Activated CD8-positive, alpha-beta memory T cell treated with anti-CD3 and anti-CD28 coated beads for 1 hour (primary cell): ENCODE measurements at regions not wholly inside any gene's neighbourhood (a gene's known extent, or its start where the extent isn't known, plus 50 kb on each side); places are given as distances from the start of the nearest gene placed in this dataset.

Experiments used
- DNase-seq, 2 donors: peaks; one replicate each; pipeline ENCODE4 v3.0.0-alpha.2; 2020; ENCODE audit warnings: low read depth in 1 of 2; ENCODE audit errors: extremely low read depth in 1 of 2

DNA sequence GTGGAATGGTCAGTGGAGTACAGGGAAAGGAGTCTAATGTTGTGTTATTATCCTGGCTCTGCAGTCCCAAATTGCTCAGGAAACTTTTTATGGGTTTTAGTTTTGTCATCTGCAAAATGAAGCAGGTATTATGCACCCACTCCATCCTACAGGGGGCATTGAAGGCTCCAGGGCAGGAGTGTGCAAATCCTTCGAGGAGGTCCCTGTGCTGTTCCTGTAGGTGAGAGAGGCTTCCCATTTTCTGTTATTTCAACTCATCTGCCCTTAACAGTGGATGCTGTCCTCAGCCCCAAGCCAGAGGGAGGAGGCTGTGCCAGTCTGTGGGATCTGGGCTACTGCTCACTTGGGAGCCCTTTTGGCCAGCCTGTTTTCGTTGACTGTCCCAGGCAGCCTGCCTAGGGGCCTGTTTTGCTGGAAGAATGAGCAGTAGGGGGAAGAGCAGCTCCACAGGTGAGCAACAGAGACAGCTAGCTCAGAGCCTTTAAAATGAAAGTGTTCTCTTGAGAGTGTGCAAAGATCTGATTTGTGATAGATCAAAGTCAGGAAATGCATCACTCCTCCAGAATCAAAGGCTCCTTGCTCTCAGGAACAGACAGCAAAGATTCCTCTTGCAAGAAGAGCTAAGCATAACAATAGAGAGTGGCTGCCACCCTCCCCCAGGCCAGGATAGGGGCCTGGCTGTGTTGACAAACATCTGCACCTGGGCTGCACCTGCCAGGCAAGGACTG is 317.6 kb upstream of the PROX1 start:
- DNase-seq = no peak

DNA sequence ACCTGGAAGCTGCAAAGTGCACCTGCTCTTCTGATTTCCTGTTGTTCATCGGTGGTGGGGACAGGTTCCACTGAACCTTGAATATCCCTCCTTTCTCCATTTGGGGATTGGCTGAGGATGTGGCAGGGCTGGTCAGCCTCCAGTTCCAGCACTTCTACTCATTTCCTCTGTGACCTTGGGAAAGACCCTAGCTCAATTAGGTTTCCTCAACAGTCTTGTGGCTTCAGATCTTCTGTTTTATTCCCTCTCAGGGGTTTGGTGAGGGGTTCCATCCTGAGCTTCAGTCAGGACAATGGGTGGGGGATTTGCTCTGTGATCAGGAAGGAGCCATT is 317.1 kb upstream of the PROX1 start:
- DNase-seq = no peak

DNA sequence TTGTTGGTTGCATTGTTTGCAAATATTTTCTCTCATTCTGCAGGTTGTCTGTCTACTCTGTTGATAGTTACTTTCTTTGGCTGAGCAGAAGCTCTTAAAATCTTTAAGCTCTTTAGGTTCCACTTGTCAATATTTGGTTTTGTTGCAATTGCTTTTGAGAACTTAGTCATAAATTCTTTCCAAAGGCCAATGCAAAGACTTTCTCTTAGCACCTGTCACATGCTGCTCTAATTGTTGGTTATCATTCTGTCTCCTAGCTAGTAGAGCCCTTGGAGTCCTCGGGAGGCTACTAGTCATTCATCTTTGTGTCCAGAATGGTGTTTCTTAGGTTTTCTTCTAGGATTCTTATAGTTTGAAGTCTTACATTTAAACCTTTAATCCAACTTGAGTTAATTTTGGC is 312.7 kb upstream of the PROX1 start:
- no peak for DNase-seq

DNA sequence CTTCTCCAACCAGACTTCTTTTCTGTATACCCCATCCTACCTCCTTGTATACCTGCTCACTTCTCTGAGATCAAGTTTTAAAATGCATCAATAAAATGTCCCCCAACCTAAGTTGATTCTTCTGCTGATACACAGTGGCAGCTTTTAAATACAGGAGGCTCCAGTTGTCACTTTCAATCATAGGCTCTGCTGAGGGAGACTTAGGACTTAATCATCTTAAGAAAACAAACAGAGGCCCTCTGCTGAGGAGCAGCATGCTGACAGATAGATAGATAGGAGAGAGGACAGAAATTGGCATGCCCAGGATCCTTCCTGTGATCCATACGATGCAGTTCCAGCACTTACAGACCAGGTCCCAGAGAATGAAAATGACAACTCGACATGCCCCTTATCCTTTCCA is 311.0 kb upstream of the PROX1 start:
- no peak for DNase-seq

DNA sequence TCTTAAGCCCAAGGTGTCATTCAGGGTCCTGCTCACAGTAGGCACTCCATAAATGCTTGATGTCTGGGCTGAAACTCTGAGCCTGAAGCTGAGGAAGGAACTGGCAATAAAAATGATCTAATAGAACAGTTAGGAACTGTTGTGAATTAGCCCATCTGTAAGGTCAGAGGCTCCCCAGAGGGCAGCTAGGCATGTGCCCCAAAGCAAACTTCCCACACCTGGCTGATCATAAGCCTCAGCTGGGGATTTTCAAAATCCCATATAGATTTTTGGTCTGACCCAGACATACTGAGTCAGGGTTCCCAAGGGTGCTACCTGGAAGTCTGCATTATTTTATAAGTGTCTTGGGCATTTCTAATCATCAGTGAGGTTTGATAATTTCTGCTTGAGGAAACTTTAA is 309.4 kb upstream of the PROX1 start:
- DNase-seq = no peak

DNA sequence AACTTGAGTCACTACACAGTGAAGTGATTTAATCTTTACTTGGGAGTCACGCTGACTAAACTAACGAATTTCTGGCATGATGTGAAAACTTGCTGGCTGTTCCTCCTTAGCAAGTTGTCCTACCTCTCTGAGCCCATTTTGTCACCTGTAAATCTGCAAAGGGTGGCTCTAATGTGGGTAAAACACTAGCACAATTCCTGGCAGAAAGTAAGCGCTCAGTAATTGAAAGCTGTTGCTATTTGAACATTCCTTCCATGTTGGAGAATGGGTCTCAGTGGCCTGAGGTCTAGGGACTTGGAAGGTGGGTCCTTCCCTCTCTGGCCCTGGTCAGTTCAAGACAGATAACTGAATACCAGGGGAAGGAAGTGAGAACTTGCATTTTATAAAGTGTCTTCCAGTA is 309.0 kb upstream of the PROX1 start:
- no peak for DNase-seq

DNA sequence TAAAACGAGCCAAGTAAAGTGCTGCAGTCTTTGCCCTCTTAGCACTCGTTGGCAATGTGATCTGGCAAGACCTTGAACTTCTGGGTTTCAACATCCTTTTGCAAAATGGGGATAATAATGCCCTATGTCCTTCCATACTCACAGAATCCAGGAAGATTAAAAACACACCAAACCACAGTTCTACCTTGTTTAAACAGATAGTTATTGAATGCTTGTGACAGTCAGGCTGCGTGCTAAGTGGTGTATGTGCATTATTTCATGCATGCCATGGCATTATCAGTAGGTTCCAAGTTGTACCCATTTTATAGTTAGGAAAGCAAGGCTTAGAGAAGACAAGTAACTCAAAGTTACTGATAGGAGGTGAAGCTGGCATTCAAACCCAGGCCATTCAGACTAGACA is 308.6 kb upstream of the PROX1 start:
- no peak for DNase-seq

DNA sequence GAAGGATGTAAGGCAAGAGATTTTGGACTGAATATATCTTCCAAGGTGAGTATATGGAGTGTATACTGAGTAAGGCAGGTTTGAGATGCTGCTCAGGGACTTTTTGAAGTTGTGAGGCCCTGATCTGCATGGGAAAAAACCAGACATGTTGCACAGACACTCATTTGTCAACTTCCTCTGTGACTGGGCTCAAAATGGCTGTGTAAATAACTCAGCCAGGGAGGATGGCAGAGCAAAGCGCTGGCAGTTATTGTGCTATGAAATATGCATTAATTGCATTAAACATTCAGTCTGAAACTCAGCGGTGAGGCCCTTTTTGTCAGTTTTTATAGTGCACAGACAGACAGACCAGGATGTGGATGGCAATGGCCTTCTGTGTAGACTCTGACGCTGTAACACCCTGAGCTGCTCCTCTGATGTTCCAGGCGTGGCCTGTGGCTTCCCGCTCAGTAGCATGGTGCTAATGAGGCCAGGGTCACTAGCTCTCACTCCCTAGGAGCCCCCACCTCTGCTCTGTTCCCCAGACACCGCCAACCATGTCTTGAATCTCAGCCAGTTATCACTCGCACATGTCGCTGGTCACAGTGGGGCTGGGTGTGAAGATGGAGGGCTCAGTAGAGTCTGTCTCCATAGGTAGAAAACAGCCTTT is 307.0 kb upstream of the PROX1 start:
- no peak for DNase-seq

DNA sequence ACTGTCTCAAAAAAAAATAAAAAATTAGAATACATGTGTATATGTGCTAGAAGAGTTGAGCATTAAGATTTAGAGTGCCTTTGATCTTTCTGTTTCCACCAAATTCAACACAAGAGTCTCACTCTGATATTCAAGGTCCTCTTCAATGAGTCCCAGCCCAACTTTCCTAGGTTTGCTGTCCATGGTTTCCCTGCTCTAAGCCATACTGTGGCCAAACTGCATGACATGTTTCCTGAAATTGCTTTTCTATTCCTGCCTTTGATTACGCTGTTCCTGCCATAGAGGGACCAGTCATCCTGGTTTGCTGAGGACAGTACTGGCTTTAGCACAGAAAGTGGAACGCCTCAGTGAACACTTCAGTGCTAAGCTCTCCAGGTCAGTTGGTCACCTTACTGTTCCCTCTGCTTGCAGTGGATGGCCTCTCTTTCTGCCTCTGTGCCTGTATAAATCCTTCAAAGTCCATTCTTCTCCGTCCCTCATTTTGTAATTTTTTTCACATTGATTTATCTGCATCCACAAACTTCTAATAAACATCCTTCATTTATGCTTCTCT is 305.9 kb upstream of the PROX1 start:
- no peak for DNase-seq

DNA sequence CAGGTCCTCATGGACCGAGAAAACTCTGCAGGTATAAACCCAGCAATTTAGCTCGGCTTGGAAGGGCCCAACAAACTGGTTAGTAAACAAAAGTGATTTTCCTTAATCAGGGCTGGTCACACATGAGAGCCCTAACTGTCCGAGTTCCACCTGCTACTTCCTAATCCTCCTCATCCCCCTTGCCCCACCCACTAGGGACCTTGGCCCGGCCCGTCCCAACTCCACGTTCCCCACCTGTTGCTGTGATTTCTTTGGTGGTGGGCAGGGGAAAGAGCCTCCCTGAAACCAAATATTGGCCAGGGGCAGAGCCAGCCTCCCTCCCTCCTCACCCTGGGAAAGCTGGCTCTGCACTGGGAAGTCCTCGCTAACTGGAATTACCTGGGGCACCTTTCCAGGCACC is 304.2 kb upstream of the PROX1 start:
- DNase-seq = no peak

DNA sequence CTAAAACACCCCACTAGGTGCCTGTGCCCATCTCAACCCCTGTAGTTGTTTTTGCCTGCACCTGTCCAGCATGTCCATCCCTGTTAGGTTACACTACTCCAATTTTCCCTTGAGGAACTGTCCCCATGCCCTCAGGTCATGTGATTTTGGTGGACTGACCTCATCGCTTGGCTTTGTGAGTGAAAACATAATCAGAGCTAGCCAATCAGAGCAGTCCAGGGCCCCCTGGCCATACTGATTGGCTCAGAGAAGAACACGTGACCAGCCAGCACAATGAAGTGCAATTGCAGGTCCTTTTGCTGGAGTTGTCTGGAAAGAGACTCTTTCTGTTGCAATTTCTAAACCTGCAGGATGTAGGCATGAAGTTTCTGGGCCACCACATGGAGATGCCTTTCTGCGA is 303.3 kb upstream of the PROX1 start:
- no peak for DNase-seq

DNA sequence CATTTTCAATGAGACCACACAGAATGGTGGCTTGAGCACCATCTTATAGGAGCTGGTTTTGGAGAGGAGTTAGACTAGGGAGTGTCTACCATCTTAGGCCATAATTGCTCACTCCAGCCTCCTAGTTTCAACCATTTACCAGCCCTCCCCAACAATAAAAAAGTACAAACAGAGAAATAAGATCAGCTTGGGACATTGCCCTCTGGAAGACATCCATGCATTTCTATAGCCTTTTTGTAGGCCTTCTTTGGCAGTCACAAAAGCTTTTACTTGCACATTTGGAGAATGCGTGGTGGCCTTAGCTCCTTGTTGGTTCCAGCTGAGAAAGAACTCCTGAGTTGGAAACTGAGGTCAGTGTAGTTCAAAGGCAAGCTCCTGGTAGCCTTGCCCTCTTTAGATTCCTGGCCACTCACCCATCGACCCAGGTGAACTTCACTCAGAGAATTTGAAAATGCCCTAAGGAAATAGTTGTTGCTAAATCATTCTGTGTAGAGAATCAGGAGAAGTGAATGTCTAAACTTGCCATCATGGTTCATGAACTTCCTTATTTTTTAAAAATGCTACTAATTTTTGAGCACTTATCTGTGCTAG is 301.7 kb upstream of the PROX1 start:
- DNase-seq = no peak

DNA sequence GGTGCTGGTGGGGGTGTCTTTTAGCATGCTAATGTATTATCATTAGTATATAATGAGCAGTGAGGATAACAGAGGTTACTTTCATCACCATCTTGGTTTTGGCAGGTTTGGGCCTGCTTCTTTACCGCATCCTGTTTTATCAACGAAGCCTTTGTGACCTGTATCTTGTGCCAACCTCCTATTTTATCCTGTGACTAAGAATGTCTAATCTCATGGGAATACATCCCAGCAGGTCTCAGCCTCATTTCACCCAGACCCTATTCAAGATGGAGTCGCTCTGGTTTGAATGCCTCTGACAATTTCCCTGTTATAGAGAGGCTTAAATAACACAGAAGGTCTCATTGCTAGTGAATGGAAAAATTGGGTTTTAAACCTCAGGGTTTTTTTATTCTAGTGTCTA is 300.8 kb upstream of the PROX1 start:
- DNase-seq = no peak

DNA sequence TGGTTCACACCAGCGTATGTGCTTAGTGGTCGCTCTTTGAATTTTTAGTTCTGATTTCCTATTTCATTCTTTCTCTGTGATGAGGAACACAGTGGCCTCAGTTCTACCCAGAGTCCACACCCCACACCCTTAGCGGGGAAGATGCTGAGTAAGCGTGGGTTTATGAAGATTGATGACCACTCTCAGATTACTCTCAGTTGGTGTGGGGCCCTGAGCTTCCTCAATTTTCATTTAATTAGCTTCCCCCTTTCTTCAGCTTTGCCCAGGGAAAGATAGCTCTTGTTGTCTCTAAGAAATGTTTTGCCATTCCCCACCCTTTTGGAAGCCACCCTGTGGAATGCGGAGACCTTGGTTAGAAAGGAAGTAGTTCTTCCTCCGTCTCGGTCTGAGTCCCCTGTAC is 299.9 kb upstream of the PROX1 start:
- DNase-seq = no peak

DNA sequence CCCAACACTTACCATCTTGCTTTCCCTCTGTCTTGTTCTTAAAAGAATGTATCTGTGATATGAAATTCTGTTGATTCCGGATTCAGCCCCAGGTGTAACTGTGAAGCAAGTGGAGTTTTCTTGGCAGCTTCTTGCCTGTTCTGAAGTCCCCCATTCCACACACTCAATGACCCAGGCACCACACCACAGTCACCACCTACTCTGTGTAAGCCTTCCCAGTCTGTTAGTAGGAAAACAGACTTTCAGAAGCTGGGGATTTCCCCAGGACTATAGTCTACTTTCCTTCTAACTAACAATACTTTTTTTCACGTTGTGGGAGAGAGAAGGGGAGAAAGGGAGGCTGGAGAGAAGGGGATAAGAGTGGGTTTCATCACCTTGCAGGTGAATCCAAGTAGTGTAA is 299.1 kb upstream of the PROX1 start:
- no peak for DNase-seq

DNA sequence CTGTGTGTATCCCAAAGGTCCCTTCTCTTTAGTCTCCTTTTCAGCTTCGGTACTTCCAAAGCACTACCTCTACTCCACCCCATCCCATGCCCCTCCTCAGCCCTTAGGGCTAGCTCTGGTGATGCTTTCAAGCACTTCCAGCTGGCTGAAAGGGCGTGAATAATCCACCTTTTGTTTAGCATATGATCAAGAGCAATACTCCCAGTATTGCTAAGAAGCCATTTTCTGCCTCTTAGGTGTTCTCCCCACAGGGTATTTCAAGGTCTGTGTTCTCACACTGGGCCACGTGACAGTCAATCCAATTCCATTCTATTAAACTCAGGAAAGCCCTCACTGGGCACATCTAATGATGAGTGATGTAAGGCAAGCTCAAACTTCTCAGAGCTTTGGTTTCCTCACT is 298.5 kb upstream of the PROX1 start:
- no peak for DNase-seq

DNA sequence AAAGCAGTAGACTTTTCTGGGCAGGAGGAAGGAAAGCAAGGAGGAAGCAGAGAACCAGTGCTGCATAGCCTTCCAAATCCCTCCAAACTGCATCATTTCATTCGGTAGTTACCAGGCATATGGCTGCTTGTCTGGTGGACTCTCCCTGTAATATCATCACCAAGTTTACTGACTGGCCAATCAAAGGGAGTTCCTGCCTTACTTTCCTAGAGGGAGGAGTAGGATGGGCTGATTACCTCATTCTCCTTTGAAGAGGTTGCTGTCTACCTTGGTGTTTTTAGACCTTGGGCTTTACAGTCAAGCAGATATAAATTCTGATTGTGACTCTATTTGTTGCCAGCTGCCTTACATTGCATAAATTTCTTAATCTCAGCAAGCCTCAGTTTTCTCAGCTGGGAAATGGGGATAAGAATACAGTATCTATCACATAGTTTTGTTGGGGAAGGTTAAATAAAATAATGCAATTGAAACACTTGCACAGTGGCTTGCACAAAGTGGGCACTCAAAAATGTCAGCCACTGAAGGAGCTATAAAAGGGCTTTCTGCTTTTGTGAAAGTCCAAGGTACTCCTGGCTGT is 297.3 kb upstream of the PROX1 start:
- no peak for DNase-seq

DNA sequence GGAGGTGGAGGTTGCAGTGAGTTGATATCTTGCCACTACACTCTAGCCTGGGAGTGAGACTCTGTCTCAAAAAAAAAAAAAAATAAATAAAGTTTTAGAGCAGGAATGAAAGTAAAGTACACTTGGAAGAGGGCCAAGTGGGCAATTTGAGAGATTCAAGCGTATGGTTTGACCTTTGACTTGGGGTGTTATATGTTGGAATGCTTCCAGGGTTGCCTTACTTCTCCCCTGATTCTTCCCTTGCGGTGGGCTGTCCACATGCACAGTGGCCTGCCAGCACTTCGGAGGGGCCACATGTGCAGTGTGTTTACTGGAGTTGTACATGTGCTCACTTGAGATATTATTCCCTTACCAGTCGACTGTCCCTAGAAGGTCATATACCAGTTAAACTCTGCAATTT is 295.5 kb upstream of the PROX1 start:
- DNase-seq = no peak

DNA sequence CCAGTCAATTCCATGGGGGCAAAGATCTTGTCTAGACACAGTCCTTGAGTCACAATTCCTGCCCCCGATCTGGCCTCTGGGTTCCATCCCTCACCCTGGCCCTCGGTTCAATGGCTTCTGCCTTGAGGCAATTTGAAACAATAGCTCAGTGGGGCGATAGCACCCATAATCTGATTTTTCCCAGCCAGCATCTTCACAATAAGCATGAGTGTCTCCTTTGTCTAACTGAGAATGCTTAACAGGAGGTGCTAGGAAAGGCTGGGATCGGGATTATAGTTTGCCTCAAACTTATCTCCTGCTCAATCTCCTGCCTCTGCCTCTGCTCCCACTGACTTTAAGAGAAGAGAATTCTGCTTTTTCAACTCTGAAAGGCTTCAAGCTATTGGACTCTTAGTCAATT is 293.9 kb upstream of the PROX1 start:
- DNase-seq = no peak

DNA sequence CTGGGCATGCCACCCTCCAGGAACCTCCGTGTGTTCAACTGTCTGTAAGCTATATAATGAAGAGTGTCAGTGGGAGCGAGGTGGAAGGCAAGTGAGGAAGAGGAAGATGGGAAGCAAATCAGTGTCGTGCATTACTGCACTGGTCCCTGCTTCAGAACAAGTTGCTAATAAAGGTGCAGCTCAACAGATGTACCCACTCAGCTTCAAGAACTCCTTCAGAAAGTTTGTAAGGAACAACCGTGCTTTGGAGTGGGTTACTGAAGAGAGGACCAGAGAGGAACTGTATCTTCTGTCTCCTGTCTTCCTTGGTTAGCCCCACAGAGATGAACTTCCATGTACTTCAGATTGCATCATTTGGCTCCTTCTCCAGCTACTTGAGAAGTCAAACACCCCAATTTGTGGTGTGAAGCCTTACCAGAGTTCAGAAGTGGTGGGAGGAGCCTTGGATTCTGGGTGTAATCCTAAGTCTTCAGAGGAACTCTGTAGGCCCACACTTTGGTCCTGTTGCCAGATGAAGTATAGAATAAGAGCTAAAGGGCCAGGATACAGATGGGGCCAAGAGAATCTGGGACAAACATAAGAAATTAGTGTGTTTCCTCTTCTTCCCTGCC is 290.5 kb upstream of the PROX1 start:
- no peak for DNase-seq

DNA sequence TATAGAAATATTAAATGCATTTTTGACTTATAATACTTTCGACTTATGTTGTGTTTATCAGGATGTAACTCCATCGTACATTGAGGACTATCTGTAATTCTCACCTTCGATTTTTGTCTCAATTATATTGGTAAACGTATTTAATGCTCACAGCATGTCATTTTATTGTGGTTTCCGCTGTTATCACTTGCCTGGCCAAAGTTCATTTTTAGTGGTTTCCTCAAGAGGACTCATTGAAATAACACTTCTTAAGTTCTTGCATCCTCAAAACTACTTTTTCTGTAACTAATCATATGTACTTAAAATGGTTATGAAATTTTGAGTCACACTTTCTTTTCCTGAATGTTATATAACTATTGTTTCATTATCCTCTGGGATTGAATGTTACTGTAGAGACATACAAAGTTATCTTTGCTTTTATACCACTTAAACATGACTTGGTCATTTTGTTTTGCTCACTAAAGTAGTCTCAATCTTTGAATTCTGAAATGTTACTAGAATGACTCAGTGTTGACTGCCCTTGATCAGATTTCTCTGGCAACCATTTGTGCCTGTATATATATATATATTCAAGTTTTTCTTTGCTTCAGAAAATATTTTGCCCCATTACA is 289.6 kb upstream of the PROX1 start:
- no peak for DNase-seq
